Parathyroid adenoma (tissue), 2 donors: ENCODE measurements at regions not wholly inside any gene's neighbourhood (a gene's known extent, or its start where the extent isn't known, plus 50 kb on each side); places are given as distances from the start of the nearest gene placed in this dataset.

Source experiments
- H2AFZ ChIP-seq: fragments of 300-600 bp; sonication (generic); one replicate; pipeline ENCODE4 v1.7.0; 2017; ENCODE audit warnings: antibody characterized with exemption, mild to moderate bottlenecking
- H3K27ac ChIP-seq: fragments of 300-600 bp; sonication (generic); one replicate; pipeline ENCODE4 v1.7.0; 2017
- H3K27me3 ChIP-seq: fragments of 300-600 bp; sonication (generic); one replicate; pipeline ENCODE4 v1.7.0; 2017; ENCODE audit warnings: low read length; ENCODE audit not compliant: control insufficient read depth, insufficient read depth
- H3K36me3 ChIP-seq: fragments of 300-600 bp; sonication (generic); one replicate; pipeline ENCODE4 v1.7.0; 2017; ENCODE audit warnings: low read length; ENCODE audit not compliant: control insufficient read depth, insufficient read depth
- H3K4me1 ChIP-seq: fragments of 300-600 bp; sonication (generic); one replicate; pipeline ENCODE4 v1.7.0; 2017; ENCODE audit warnings: control low read depth
- H3K4me2 ChIP-seq: fragments of 300-600 bp; sonication (generic); one replicate; pipeline ENCODE4 v1.7.0; 2017; ENCODE audit warnings: low read length
- H3K4me3 ChIP-seq: fragments of 300-600 bp; sonication (generic); one replicate; pipeline ENCODE4 v1.7.0; 2017; ENCODE audit warnings: low read depth, low read length
- H3K79me2 ChIP-seq: fragments of 300-600 bp; sonication (generic); one replicate; pipeline ENCODE4 v1.7.0; 2017; ENCODE audit warnings: control low read depth
- H3K9ac ChIP-seq: fragments of 300-600 bp; sonication (generic); one replicate; pipeline ENCODE4 v1.7.0; 2017; ENCODE audit warnings: mild to moderate bottlenecking
- H3K9me3 ChIP-seq: fragments of 300-600 bp; sonication (generic); one replicate; pipeline ENCODE4 v1.7.0; 2017; ENCODE audit warnings: low read length; ENCODE audit not compliant: control insufficient read depth
- TF ChIP-seq, protein P1 (sequence below): fragments of 300-600 bp; sonication (generic); IDR thresholded peaks from one replicate; pipeline ENCODE4 v1.7.0; 2017; ENCODE audit warnings: antibody characterized with exemption, mild to moderate bottlenecking
- donor health status: primary hyperparathyroidism.

DNA sequence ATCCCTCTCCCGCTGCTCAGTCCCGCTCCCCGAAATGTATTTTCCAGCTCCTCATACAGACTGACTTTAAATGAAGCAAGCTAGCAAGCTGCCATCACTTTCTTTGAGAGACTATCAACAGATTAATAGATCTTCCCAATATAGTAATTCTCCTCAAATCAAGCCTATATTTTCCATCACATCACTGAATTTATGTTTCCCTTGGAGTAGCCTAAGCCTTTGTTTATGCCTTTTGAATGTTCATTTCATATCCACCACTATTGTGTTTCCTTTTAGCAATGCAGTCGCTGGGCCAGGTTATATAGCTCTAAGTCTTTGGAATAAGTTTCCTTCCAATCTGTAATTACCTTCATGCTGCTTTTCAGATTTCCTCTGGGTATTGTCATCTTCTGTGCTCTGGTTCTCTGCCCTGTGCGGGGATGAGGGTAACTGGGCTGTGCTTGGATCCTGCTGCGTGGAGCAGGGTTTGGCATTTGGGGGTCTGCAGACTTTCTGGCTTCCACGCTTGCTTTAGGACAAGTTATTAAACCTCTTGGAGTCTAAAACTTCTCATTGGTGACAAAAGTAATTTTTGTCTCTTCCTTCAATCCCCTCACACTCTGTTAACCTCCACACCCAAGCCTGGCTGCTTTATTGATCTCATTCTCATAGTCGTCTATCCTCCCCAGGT is 256.9 kb downstream of the DLEU7 start:
- H3K36me3 ChIP-seq, result no peaks in the 10 kb centered on the region
- no peaks in the 10 kb centered on the region for H3K9me3 ChIP-seq
- no peak overlapping the region for H3K27ac ChIP-seq
- H3K9ac ChIP-seq, result no peak overlapping the region
- TF ChIP-seq, protein P1, sequence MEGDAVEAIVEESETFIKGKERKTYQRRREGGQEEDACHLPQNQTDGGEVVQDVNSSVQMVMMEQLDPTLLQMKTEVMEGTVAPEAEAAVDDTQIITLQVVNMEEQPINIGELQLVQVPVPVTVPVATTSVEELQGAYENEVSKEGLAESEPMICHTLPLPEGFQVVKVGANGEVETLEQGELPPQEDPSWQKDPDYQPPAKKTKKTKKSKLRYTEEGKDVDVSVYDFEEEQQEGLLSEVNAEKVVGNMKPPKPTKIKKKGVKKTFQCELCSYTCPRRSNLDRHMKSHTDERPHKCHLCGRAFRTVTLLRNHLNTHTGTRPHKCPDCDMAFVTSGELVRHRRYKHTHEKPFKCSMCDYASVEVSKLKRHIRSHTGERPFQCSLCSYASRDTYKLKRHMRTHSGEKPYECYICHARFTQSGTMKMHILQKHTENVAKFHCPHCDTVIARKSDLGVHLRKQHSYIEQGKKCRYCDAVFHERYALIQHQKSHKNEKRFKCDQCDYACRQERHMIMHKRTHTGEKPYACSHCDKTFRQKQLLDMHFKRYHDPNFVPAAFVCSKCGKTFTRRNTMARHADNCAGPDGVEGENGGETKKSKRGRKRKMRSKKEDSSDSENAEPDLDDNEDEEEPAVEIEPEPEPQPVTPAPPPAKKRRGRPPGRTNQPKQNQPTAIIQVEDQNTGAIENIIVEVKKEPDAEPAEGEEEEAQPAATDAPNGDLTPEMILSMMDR, result no peak
- H3K4me3 ChIP-seq, result no peak overlapping the region
- H3K4me2 ChIP-seq, result no peak overlapping the region
- H3K27me3 ChIP-seq, result no peaks in the 10 kb centered on the region
- no peaks in the 10 kb centered on the region for H3K4me1 ChIP-seq
- H3K79me2 ChIP-seq, result no peaks in the 10 kb centered on the region
- H2AFZ ChIP-seq, result no peak overlapping the region

DNA sequence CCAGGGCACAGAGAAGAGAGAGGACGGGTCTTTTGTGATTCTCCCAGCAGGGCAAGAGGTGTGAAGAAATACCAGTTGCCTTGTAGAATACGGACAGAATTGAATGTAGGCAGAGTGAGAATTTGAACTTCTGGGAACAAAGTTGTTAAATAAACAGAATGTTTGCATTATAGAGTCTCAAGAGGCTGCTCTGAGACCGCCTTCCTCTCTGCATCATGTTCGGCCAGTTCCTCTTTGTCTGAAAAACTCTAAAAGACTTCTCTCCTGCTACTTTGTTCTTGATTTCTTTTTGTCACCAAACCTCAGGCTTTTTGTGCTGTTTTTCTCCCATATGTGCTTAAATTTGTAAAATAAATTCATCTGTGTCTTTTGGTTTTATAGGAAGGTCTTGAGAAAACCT is 256.4 kb downstream of the DLEU7 start:
- Histone ChIP-seq H2AFZ (no peak overlapping the region), H3K27me3 (no peaks in the 10 kb centered on the region), H3K4me1 (no peaks in the 10 kb centered on the region), H3K4me3 (no peak overlapping the region), H3K9ac (no peak overlapping the region), H3K27ac (no peak overlapping the region), H3K4me2 (no peak overlapping the region), H3K36me3 (no peaks in the 10 kb centered on the region), H3K9me3 (no peaks in the 10 kb centered on the region), H3K79me2 (no peaks in the 10 kb centered on the region)
- TF ChIP-seq, protein P1, result no peak

GRCh38 chr13:50587645-50588373 is 255.7 kb downstream of the DLEU7 start:
- Histone ChIP-seq H3K4me3 (no peak overlapping the region), H3K27ac (no peak overlapping the region), H3K79me2 (no peaks in the 10 kb centered on the region), H3K9ac (no peak overlapping the region), H3K36me3 (no peaks in the 10 kb centered on the region), H3K4me1 (no peaks in the 10 kb centered on the region), H3K4me2 (no peak overlapping the region), H3K9me3 (no peaks in the 10 kb centered on the region), H3K27me3 (no peaks in the 10 kb centered on the region), H2AFZ (no peak overlapping the region)
- TF ChIP-seq, protein P1, result no peak

DNA sequence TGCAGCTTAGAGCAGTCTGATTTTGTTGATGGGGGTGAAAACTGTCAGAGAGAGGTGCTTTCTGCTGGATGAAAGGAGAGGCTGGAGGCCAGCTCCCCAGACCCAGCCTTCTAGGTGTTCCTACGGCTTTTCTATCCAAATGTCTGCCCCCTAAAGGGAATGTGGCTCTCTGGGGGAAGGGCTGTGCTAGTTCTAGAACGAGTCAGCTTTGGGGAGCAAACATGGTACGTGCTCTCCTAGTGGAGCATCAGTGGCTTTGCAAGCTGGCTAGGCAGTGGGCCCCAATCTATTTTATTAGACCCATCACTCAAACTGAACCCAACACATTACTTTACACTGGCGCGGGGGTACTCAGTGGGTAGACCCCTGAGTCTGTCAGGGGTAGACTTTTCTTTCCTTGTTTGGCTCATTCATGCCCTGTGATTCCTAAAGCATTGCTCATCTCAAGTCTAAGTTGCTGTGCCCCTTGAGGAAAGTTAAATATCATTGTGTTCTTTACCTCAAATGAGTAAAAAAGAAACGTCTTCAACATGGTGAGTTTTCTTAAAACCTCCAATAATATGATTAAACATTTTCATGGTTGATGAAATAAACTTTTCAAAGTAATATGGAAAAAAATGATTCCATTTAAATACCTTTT is 254.9 kb downstream of the DLEU7 start:
- Histone ChIP-seq H3K79me2 (no peaks in the 10 kb centered on the region), H3K36me3 (no peaks in the 10 kb centered on the region), H2AFZ (no peak overlapping the region), H3K4me3 (no peak overlapping the region), H3K9me3 (no peaks in the 10 kb centered on the region), H3K4me2 (no peak overlapping the region), H3K27ac (no peak overlapping the region), H3K27me3 (no peaks in the 10 kb centered on the region), H3K4me1 (no peaks in the 10 kb centered on the region), H3K9ac (no peak overlapping the region)
- TF ChIP-seq, protein P1, result no peak
